ENCODE measurements at regions not wholly inside any gene's neighbourhood (a gene's known extent, or its start where the extent isn't known, plus 50 kb on each side); places are given as distances from the start of the nearest gene placed in this dataset.

DNA sequence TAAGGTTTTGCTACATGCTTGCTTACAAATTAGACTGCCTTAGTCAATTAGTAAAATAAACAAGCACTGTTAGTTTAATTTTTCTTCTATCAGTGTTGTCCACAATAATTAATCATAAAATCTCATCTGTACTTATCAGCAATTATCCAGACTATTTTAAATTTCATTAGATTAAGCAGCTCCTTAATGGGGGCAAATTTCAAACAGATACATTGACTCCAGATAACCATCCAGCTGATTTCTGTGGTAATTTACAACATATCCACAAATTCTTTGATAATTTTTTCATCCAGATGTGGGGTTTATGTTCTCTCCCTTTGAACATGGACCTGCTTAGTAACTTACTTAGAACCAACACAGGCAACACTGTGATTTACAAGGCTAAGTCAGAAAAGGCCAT is 170.4 kb upstream of the CWC22 start:
- no peak for TF ChIP-seq TAF1 (IDR thresholded peaks at IDR 0.05; ENCODE audit: borderline replicate concordance, insufficient read depth, low read length)
- no peak for TF ChIP-seq POLR2AphosphoS5 (IDR thresholded peaks at IDR 0.05; ENCODE audit: low read depth, low read length)
- no peak for TF ChIP-seq REST (IDR thresholded peaks at IDR 0.05; ENCODE audit: insufficient read depth in 1 of 2, low read depth in 2 of 2, low read length in 2 of 2)
- TF ChIP-seq SIN3A (IDR thresholded peaks at IDR 0.05; ENCODE audit: borderline replicate concordance, insufficient read depth, low read length) = no peak
